DMS53 (cell line): ENCODE measurements at regions not wholly inside any gene's neighbourhood (a gene's known extent, or its start where the extent isn't known, plus 50 kb on each side); places are given as distances from the start of the nearest gene placed in this dataset.

Source experiments
- DNase-seq: peaks from one replicate; lab custom pipeline; 2025; lab: John Stamatoyannopoulos, UW

DNA sequence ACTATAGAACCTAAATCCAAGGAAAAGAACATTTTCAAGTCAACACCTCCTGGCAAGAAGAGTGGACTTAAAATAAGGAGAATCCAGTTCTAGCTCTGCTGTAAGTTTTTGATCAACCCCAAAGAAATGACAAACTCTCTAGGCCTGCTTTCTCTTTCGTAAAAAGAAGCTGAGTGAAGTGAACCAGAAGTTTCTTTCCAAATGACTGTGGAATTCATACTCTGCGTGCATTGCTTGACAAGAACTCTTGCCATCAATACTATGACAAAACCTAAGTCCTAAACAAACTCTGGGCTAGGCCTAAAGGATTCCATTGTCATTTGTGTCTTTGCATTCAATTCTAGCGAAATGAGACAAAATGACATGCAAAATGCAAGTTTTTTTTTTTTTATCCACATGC lies 187.5 kb upstream of the SOX9 start:
- no peak for DNase-seq

DNA sequence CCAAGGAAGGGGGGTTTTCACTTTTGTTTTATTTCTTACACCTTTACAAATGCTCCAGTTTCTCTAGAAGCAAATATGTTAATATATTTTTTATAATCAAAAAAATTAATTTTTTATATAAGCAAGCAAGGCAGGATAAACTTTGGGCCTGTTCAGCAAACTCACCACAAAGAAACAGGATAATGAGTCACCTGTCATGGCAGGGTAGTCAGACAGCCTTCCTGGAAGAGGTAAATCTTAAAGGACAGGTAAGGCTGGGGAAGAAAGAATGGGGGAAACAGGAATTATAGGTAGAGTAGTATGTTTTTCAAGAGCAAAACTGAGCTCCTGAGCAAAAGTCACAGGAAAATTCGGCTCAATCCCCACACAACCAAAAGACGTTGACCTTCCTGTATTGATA lies 186.3 kb upstream of the SOX9 start:
- no peak for DNase-seq

DNA sequence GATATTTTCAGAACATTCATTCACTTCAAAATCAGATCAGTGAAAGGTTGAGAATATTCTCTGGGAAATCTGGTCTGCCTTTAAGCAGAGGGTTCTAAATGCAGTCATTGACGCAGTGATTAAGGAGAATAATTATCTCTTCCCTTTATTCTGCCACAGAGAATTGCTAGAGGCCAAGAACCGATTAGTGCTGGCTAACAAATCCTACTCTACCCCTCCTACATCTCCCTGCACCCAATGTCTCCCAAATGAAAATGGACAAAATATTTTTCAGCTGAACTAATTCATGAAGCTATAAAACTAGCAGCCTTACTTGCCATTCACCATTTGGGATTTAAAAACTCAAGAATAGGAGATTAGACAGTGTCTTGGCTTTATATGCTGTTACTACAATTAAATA lies 185.5 kb upstream of the SOX9 start:
- no peak for DNase-seq

DNA sequence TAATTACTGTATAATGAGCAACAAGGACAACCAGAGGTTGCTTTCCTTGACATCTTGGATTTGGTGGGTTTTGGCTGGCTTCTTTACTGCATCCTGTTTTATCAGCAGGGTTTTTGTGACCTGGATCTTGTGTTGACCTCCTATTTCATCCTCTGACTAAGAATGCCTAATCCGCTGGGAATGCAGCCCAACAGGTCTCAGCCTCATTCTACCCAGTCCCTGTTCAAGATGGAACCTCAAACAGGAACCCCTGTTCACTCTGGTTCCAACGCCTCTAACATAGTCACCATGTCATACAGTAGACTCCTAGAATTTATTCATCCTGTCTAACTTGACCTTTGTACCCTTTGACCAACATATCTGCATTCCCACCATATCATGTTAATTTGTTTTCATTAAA lies 183.8 kb upstream of the SOX9 start:
- DNase-seq = peak; percentile 19

DNA sequence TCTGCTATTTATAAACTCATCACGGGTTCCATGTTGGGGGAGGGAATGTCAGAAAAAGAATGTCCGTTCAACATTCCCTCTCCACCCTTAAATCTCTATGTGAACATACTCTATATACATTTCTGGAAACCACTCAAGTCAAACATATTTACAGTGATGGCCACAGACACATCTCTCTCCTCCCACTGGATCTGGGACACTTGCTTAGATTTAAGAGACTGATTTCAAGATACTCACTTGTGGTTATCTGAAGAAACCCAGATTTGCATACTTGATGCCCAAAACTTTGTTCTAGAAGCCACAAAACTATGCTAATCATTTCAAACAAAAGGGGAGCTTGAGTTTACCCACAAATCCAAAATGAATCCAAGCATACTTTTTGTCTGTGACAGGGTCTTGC lies 182.9 kb upstream of the SOX9 start:
- DNase-seq = no peak

DNA sequence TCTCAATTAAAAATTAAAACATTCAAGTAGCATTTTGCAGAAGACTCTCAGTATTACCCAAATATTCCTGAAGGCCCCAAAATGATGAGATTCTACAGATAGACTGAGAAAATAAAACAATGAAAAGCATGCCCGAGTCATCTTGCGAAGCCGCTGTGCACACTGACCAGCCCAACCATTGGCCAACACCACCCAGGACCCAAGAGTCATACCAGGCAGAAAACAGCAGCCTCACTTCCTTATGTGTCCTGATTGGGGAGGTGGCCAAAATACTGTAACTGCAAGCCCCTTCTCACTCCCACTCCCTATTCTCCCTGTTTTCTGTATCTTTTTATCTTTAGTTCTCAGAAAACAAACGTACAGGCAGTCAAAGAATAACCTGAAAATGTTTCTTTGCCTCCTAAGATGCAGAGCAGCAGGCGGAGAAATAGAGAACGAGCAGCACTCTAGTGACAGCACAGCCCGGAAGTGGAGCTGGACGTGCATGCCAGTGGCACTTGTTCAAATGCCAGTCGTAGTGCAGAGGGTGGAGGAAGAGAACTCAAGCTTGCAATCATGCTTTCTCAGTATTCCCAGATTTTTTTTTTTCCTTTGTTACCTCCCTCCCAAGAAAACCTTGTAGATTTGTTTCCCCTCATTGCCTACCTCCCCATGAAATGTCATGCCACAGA lies 182.3 kb upstream of the SOX9 start:
- DNase-seq = no peak

DNA sequence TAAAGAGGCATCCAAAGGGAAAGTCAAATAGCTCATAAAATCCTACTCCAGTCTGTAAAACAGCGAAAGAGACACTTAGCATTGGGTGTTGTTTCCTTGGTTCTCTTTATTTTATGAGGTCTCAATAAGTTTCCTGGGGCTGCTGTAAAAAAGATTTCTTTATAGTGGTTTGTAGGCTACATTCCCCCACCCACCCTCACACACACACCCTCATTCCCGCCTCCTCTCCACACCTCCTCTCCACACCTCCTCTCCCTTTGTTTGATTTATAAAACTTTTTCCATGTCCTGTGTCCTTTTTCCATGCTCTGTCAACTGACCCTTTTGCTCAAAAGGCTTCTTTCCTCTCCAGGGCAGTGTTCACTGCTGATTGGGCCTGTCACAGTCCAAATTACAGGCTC lies 178.9 kb upstream of the SOX9 start:
- DNase-seq = no peak

DNA sequence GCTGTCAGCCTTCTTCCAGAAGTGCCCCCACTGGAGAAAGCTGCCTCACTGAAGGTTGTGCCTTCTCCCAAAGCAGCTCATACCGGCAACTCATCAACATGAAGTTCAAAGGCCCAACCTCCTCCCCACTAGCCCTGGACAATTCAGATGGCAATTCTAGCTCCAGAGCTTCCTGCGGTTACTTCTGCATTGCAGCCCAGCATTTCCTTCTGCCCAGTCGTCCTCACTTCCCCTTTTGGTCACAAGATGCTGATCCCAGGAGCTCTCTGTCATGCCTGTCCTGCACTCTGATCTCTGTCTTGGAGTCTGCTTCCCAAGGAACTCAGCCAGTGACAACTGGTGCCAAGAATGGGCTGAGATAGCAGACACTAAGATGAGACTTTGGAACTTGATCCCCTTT lies 178.2 kb upstream of the SOX9 start:
- no peak for DNase-seq

DNA sequence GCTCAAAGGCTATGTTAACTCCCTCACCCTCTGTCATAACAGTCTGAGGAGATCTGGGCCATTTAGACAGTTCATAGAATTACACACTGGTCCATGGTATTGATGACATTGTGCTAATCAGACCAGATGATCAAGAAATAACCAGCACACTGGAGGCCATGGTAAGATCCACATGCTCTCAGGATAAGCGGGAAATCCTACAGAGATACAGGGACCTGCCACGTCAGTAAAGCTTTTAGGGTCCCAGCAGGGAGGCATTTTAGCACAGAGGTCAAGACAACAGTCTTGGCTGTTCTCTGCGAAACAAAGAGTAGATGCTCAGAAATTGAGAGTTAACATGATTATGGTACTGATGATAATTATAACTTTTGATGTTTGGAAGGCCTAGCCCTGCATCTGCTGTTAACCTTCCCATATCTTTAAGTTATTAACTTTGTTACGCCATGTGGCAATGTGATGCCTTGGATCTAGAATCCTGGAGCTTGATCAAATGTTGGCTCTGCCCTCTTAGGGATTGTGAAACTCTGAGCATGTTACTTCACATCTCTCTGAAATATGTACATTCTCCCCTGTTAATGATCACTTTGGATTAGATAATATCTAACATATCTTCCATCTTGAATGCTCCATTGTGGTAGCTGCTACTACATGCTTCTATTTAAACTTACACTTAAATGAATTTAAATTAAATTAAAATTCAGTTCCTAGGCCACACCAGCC lies 172.0 kb upstream of the SOX9 start:
- no peak for DNase-seq

DNA sequence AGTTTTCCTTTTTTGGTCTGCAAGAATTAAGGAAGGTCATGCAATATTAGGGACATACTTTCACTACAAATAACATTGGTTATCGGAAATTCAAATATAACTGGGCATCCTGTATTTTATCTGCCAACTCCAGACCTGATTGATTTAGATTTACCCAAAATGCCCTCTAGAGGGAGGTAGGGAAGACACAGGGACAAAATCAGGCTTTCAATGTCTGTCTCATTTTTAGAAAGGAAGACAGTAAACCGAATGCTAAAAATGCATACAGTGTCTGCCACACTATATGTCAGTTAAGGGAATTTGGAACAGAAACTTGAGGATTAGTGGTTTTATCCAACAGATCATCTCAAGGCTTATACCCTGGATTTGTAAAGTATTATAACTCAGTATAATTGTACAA lies 161.7 kb upstream of the SOX9 start:
- DNase-seq = peak; percentile 58

DNA sequence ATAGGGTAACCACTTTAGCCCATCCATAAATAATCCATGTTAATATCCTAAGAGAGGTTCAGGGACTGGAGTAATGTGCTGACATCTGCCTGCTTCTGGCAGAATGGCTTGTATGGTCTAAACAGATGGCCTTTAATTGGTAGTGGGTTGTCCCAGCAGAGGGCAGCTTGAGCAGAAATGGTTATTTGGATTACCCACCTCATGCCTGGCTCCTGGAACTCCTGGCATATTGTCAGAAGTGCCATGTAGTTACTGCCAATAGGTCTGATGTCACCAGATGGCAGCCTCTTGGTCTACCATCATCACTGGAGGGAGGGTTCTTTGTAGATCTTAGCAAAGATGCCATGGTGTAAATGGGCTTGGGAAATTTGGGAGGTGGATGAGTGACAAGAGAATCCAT lies 157.5 kb upstream of the SOX9 start:
- DNase-seq = no peak

DNA sequence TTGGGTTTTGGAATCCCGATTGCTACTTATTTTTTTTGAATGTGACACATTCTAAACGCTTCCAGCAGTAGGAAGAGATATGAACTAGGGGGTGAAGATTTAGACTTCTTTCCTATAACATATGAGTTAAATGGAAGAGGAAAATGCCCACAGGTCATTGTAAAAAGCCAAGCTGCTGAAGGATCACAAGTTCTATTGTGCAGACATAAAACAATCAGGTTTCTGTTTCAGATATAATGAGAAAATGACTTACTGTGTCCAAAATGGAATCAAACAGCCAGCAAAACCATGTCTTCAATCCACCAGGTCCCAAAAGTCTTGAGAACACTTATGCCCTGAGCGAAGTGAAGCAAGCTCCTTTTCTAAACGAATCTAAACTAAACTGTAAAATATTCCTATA lies 157.0 kb upstream of the SOX9 start:
- DNase-seq = no peak

DNA sequence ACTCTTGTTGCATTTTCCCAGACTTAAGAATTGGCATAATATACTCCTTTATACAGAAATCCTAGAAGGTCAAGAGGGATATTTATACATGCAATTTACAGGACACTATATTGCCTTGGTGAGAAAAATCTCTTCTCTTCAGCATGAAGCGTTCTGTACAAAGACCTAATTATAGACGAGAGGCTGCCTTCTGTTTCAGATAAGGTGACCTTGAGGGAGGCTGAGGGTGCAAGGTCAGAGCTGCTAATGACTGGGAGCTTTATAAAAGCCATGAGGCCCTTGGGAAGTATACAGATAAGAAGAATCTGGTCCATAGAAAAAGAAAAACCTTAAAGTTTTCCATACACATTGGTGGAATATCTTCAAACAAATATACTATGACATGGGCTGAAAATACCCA lies 156.3 kb upstream of the SOX9 start:
- DNase-seq = no peak

DNA sequence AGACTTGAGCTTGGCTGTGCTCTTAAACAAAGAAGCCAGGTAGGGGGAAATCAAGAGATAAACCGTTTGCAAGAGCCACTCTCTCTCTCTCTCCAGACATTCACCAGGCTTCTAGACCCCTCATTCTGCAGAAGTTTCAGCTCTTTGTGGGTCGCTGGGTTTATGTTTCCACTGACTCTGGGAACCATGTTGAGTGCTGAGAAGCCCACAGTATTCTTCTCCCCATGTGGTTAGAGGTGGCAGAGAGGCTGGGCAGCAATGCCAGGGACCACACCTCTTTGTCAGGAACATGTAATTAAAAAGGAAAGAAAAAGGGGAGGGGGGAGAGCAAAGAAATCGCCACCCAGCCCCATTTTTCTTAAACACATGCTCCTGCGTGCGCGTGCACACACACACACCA lies 154.8 kb upstream of the SOX9 start:
- DNase-seq = no peak

DNA sequence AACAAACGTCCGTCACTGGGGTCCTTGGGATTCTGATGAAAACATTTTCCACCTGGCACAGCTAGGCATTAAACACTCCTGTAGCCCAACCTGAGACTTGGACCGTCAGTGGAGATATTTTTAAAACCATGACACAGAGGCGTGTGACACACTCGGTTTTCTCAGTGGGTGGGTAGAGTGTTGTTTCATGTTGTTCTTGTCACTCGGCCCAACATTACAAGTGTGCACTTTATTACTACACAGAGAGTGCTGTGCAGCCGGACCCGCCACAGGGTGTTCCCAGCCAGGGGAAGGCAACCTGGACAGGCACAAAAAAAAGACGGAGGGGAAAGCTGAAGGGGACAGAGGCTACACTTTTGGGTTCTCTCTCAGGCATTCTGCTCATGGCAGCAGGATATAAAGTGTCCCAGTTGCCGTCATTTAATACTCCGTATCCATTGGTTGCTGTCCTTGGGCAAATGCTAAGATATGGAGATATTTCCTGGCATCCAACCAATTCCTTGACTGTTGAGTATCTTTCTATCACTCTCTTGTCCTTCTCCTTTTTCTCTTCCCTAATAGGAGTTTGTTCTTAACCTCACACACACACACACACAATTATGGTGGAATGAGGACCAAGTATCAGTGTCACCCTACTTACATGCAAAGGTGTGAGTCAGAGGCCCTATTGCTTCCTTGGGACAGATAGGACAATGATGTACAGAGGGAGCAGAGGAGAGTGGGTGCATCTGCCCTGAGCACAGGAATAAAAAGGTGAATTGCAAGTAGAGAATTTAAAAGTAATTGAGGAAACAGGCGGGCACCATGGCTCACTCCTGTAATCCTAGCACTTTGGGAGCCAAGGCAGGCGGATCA lies 154.1 kb upstream of the SOX9 start:
- DNase-seq = no peak

DNA sequence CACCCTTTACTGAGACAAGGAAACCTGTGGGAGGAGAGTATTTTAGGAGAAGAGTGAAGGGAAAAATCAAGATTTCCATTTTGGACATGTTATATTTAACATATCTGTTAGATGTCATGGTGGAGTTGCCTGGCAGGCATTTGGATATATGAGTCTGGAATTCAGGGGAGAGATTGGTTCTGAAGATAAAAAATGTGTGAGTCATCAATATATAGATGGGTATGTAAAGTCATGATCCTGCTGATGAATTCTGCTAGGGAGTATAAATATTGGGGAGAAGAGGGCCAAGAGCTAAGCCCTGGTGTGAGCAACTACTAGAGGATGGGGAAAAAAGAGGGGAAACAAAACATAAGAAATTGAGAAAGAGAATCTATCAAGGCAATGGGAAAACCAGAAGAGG lies 151.3 kb upstream of the SOX9 start:
- no peak for DNase-seq

DNA sequence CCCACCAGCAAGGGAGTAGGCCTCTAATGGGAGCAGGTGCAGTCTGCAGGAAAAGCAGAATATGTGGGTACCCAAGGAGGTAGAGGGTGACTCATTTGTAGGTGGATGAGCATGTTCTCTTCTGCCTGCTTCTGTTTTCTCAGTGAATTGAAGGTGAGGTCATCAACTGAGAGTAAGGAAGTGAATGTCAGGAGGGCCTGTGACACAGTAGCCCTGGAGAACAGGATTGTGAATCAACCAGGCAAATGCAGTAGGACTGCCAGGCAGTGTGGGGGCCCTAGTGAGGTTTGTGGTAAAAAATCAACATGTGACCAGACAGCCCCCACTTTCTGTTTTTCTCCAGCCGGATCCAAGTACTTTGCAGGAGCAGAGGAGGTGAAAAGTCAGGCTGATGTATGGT lies 150.5 kb upstream of the SOX9 start:
- DNase-seq = peak; percentile 92

DNA sequence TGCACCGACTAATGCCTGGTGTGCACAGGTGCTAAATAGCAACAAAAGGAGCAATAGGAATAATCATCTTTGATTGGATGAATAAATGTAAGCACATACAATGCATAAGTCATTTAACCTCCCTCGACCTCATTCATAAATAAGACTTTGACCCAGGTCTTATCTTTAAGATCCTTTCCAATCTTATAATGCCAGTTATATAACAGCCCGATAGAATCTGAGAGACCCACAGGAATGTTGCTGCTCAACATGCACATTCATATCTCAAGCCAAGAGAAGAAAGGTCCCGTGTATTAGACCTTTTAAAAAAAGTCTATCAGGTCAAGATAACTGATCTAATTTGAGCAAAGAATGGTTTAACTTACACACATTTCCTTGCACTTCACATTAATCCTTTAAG lies 146.8 kb upstream of the SOX9 start:
- no peak for DNase-seq

DNA sequence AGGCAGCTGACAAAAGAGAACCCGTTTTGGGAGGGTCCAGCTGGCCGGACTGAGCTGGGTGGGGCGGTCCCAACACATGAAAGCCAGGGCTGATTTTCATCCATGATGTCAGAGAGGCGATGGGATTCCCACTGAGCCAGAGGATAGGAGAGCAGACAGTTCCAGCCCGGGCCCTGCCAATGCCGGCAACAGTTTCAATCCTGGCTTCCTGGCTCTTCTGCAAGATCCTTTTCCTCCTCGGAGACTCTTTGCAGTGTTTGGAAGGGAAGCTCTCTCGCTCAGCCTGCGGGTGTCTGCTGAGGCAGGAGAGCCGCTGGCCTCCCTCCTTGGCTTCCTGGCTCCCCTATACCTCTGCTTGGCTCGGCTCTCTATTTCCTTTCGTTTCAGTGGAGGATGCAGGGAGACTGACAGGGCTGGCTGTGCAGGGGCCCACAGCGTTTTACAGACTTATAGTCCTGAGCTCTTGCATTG lies 145.5 kb upstream of the SOX9 start:
- DNase-seq = no peak

DNA sequence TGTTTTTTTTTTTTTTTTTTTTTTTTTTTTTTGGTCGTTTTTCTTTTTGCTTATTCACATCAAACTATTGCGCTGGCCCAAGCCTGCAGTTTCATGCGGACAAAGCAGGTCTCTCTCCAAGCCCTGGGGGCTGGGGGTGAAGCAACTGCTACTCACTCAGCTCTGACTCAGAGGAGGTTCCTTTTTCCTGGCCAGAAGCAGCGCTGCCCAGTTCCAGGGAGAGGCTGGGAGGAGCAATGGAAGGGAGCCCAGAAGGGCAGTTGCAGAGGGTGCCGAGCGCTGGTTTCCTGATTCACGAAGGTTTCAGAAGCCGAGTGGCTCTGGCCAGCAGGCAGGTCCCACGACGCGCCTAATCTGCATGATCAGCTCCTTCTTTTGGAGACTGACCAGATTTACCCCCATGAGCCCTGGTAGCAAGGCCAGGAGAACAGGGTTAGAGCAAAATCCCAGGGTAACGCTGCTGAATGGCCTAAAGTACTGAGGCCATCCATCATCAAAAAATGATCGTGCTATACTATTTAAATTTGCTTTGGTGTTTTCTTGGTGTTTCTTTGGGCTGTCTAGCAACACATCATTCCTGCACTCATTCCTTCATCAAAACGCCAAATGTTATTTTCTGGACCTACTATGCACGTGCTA lies 144.7 kb upstream of the SOX9 start:
- DNase-seq = peak; percentile 60

DNA sequence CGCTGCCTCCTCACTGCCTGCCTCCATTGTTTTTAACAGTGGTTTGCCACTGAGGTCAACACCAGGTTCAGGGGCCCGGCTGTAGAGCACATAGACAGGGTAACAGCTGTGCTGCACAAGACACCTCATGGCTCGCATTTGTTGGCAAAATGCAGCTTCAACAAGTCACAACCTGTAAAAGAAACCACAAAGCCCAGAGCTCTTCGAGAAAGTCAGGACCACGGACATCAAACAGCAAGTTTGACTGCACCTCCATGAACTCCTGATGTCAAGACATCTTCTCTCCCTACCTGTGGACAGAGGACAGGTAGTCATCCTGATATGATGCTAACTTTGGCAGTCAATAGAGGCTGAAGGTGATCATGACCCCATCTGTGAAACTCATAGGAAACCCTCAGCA lies 142.4 kb upstream of the SOX9 start:
- no peak for DNase-seq

DNA sequence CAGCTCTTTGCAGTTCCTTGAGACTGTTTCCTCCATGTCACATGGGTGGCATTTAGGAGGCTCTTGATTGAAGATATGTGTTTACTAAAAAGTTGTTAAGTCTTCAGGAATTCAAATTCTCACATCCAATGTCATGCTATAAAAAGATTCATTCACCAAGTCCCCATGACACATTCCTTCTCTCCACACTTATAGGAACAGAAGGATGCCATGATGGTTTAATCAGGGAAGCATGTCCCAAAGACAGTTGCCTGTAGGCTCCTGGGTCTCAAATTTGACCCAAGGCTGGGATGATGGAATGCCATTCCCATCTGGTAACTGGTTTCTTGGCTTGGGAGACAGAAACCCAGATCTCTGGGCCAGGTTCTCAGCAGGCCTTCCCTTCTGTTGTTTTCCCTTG lies 140.6 kb upstream of the SOX9 start:
- no peak for DNase-seq

DNA sequence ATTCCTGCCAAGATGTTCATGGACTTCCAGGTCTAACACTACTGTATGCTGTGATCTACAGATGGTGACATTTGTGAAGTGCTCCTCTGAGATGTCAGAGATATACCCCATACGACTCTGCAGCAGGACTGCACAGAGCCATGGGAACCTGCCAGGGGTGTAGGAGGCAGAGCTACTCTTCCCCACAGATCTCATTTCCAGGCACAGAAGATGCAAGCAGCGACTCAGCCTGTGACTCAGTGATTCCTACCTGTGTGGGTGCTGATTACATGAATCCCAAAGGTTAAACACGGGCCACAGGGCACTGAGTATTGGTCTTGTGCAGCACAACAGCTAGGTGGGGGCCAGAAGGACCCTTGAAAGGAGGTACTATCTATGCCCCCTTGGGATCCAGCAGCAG lies 137.0 kb upstream of the SOX9 start:
- no peak for DNase-seq
